GM12872 (cell line): ENCODE measurements at regions not wholly inside any gene's neighbourhood (a gene's known extent, or its start where the extent isn't known, plus 50 kb on each side); places are given as distances from the start of the nearest gene placed in this dataset.

ENCODE experiments used
- TF ChIP-seq, protein P1 (sequence below): IDR thresholded peaks from 3 replicates; pipeline ENCODE4 v1.5.1; 2011; ENCODE audit warnings: low read depth, mild to moderate bottlenecking, low read length, moderate library complexity; ENCODE audit not compliant: insufficient read depth

DNA sequence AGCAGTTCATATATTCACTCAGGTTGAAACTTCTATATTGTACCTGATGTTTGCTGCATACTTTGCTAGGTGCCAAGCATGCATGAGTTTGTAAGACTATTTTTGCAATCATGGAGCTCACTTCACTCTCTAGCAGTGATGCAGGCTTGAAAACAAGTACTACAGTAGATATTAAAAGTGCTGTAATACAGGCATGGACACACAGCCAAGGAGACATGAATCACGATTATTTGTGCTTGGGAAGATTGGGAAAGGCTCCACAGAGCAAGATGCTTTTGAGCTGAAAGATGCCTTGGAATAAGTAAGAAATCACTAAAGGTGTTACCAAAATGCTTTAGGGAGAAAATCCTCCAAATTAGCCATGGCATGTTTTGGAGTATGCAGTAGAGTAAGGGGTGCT is 427.4 kb downstream of the UTRN start:
- TF ChIP-seq, protein P1, sequence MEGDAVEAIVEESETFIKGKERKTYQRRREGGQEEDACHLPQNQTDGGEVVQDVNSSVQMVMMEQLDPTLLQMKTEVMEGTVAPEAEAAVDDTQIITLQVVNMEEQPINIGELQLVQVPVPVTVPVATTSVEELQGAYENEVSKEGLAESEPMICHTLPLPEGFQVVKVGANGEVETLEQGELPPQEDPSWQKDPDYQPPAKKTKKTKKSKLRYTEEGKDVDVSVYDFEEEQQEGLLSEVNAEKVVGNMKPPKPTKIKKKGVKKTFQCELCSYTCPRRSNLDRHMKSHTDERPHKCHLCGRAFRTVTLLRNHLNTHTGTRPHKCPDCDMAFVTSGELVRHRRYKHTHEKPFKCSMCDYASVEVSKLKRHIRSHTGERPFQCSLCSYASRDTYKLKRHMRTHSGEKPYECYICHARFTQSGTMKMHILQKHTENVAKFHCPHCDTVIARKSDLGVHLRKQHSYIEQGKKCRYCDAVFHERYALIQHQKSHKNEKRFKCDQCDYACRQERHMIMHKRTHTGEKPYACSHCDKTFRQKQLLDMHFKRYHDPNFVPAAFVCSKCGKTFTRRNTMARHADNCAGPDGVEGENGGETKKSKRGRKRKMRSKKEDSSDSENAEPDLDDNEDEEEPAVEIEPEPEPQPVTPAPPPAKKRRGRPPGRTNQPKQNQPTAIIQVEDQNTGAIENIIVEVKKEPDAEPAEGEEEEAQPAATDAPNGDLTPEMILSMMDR, result no peak

DNA sequence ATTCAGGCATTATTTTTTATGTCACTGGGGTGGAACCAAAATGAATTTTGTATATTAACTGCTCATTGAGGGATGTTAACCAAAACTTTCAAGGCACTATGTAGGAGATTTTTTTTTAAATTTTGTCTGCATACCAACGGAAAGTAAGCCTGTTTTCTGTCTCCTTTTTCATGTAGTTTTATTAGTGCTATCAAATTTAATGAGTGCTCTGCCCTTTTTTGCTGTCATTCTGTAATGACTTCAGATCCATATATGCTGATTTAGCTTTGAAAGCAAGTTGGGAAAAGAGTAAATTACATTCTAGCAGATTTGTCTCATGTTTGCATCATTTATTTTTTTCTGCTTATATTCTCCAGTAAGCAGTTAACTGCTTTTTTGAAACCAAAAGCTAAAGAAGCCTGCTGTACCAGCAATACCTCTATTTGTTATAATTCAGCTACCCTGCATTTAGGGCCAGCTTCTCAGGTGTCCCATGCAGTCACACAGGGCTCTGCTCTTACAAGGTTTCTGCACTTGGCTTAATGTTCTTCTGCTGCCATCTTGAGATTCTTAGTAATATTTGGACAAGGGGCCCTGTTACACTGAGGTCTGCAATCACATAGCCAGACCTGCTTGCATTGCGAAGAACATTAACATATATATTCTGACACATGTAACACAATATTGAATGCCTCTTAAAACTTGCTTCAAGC is 429.0 kb downstream of the UTRN start:
- TF ChIP-seq, protein P1, result no peak

DNA sequence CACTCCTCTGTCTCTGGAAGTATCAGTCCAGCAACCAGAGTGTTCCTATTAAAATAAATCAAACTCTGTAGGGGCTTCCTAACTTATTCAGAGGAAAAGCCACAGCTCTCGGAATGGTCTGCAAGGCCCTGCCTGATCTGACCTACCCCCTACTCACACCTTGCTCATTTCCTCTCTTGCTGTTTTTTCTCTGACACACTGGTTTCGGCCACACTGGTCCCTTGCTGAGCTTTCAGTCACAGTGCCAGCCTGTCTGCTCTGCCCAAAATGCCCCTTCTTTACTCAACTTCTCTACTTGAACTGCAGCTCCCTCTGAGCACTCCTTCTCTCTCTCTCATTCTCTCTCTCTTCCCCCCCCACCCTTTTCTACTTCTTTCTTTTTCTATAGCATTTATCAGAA is 430.2 kb downstream of the UTRN start:
- TF ChIP-seq, protein P1, result no peak

DNA sequence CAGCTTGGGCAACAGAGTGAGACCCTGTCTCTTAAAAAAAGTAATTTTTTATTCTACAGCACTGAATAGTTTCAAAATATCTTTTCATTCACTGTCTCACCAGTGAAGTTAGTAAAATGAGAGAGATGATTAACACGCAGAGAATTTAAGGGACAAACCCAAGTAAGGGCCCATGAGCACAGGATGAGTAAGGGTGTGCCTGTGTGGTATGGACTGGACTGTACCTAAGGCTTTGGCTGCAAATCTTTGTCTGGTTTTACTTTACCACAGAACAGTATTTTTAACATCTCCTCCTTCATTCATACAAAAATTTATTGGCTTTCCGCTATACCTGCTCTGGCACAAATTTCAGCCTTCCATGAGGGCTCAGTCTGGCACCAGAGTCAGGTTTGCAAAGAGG is 433.3 kb downstream of the UTRN start:
- TF ChIP-seq, protein P1, result no peak

DNA sequence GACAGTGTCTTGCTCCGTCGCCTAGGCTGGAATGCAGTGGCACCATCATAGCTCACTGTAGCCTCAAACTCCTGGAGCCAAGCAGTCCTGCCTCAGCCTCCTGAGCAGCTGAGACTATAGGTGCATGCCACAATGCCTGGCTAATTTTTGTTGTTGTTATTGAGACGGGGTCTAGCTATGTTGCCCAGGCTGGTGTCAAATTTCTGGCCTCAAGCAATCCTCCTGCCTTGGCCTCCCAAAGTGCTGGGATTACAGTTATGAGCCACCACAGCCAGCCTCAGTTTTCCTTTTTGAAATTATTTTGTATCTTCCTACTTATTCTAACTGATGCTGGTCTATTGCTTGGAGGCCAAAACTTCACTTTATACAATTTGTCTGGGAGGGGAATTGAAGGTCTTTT is 436.1 kb downstream of the UTRN start:
- TF ChIP-seq, protein P1, result no peak

DNA sequence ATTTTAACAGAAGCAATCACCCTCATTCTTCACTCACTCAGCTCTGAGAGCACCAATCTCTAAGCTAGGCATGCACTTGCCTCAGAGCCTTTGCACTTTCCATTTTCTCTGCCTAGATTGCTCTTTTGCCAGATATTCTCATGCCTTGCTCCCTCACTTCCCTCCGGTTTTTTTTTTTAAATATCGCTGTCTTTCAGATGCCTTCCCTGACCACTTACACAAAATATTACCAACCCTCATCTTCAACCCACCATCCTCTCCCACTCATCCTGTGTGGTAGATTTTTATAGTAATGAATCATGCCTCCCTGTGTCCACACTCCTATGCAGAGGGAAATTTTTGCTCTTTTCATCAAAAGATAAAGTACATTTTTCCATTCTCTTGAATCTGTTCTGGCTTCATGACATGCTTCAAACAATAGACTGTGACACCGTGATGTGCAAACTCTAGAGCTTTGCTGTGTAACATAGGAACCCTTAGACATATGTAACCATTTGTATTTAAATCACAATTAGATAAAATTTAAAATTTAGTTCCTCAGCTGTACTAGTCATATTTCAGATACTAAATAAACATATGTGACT is 437.1 kb downstream of the UTRN start:
- TF ChIP-seq, protein P1, result no peak

DNA sequence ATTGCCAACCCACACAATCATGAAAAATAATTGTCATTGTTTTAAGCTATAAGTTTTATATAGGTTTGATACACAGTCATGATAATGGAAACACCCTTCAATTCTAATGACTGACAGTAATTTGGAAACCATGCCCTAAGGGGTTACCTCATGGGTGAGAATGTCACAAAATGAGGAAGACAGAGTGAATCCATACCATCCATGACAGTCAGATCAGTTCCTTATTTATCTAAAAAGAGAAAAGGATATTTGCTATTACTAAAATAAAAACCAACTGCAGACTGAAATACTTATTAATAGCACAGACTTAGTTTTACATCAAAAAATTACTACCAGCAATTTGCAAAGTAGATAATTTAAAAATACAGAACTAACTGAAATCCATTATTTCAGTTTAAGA is 437.8 kb downstream of the UTRN start:
- TF ChIP-seq, protein P1, result no peak
